ENCODE measurements at regions not wholly inside any gene's neighbourhood (a gene's known extent, or its start where the extent isn't known, plus 50 kb on each side); places are given as distances from the start of the nearest gene placed in this dataset.

DNA sequence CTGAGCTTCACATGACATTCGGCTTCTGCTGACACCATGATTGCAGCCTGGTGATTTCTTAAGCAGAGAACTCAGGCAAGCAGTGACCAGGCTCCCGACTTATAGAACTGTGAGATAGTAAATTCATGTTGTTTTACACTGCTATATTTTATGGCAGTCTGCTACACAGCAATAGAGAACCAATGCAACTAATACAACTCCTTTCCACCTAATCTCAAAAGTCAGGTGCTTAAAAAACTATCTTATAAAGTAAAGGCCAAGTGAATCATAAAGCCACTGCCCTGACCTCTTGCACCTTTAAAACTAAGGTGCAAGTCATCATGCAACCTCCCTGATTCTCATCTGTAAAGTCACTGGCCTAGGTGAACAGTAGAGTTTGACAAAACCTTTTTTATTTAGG is 95.3 kb upstream of the GLS start:
- no peak for DNase-seq

GRCh38 chr2:190786404-190787166 is 94.0 kb upstream of the GLS start:
- no peak for DNase-seq

DNA sequence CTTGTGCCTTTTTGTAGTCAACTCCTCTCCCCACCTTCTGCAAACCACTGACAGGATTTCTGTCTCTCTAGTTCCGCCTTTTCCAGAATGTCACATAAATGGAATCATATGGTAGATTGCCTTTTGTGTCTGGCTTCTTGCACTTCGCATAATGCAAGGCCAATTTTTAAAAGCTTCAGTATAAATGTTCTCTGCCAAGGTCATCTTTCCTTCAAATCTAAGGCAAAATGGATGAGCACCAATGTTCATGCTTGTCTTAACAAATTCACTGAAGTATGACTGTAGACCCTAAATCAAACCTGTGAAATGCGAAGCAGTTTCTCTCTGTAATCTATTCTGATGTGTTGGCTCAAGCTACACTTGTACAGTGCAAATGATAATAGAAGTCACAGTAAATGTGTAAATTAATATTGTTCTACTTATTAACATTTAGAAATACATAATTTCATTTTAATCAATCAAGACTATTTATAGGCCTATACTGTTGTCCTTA is 92.8 kb upstream of the GLS start:
- no peak for DNase-seq

GRCh38 chr2:190789074-190790004 is 91.3 kb upstream of the GLS start:
- DNase-seq: no peak

DNA sequence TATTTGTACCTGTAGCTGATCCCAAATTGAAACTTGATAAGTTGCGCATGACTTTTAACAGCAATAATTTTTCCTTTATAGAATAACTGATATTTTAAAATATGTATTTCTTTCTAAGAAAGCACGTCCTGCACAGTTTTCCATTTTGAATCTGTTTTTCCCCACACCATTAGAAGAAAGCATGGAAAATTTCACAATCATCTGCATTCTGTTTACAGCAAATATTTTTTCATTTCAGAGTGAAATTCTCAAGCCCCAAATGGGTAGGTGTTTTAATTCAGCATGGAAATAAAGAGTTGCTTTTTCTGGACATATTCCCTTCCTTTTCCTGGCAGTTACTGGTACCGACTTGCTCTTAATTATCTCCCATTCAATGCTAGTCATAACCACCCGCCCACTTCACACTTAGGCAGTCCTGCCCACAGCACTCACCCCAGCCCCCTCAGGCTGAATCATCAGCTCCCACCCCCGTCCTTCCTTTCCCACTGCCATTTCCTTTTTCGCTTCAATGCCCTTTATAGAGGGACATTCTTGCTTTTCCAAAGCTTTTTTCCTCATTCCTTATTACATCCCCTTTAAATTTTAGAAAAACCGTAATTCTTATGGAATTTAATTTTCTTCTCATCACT is 89.2 kb upstream of the GLS start:
- DNase-seq: peak; percentile 66

DNA sequence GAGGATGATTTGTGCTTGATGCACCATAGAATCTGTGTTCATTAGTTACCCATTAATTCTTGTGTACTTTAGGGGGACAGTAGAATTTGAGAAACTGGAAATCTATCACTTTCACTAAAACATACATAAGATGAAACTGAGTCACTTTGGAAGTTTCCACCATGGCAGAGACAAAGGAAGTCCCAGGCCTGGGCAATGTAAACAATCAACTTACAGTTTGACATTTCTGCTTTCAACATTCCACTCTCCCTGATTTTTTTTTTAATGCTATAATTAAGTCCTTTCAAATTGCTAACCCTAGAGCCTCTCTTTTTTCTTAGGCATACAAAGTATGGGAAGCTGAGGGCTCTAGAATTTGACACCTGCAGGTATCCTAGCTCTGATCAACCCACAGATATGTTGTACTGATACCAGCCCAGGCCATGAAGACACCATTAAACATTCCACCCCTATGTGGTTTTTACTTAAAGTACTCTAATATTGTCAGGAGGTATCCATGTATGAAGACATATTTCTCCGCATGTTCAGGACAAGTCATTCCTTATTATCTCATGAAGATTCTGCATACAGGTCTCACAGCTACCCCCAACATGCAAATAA is 88.5 kb upstream of the GLS start:
- DNase-seq: peak; percentile 17

DNA sequence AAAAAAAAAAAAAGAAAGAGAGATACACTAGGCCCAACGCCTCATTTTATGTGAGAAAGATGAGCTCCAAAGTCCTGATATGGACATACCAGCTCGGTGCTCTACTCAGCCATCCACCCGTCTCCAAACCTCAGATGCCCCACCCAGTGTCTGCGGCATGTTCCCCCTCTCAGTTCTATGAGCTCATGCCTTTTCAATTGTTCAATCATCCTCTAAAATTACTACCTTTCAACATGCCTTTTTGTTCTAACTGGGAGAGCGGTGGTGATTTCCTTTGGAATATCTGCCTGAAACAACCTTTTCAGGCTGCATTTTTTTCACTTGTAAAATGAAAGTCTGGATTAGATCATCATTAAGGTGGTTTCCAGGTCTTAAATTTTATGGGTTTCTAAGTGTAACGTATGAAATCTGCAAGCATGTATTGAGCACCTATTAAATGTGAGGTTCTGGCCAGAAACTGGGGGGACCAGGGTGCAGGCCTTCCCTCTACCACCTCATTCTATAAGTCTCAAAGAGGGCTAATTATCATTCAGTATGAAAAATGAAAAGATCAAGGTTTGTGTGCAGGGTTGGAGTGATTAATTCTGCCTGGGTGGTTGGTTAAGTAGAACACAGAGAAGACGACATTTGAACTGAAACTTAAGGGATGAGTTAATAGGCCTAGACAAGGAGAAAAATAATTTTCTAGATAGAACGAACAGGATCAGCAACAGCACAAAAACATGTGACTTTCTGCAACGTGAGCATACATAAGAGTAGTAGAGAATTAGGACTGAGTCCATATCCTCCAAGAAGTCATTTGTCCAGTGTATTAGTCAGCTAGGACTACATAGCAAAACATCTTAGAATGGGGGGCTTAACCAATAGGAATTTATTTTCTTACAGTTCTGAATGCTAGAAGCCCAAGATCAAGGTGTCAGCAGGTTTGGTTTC is 87.4 kb upstream of the GLS start:
- DNase-seq: peak; percentile 38

- no peak for DNase-seq
Measured at GRCh38 chr2:190794377-190794776, 86.2 kb upstream of the GLS start.

DNA sequence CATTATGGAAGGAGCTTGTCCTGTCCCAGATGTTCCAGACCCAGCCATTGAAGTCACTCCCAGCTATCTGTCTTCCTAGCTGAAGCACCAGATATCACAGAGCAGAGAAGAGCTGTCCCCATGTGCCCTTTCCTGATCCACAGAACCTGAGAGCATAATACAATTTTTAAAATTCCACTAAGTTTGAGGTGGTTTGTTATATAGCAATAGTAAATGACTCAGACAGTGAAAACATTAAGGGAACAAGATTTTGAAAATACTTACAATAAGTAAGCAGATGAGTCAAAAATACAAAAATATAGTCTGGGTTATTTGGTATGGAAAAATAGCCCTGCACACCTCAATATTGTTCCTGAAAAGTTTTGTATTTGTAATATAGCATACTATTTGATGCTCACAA is 85.8 kb upstream of the GLS start:
- peak; percentile 15 for DNase-seq

DNA sequence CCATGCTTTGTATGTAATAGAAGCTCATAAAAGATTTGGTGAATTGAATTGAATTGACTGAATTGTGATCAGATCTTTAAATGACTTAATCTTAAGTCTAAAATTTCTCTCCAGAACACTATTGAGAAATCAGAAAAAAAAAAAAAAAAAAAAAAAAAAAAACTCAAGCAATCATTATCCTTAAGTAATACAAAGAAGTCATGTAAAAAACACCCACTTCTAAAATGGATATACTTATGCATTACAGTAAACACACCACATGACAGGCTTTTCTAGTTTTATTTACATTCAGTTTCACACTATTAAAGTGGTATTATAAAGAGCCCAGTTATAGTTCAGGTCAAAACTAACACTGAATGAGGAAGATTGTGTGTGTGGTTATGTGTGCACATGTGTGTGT is 84.9 kb upstream of the GLS start:
- DNase-seq: no peak

GRCh38 chr2:190799999-190800398 is 80.6 kb upstream of the GLS start:
- DNase-seq: no peak

DNA sequence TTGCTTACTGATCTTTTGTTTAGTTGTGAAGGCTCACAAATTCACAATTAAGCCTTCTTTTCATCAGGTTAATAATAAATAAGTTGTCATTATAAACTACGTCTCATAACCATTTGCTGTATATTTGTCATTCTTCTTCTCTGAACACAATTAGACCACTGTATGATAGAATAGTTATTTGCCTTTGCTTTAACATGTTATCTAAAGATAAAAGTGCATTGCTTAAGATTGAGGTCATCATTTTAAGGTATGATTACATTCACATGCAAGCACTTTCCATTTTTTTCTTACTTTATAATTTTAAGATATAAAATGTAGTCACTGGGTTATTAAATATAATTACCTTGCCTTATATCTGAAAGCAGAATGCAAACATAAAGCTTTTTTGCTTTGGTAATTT is 80.1 kb upstream of the GLS start:
- DNase-seq: no peak

- no peak for DNase-seq
Measured at GRCh38 chr2:190802129-190802528, 78.5 kb upstream of the GLS start.

- DNase-seq: no peak
Measured at GRCh38 chr2:190802626-190803209, 77.9 kb upstream of the GLS start.

DNA sequence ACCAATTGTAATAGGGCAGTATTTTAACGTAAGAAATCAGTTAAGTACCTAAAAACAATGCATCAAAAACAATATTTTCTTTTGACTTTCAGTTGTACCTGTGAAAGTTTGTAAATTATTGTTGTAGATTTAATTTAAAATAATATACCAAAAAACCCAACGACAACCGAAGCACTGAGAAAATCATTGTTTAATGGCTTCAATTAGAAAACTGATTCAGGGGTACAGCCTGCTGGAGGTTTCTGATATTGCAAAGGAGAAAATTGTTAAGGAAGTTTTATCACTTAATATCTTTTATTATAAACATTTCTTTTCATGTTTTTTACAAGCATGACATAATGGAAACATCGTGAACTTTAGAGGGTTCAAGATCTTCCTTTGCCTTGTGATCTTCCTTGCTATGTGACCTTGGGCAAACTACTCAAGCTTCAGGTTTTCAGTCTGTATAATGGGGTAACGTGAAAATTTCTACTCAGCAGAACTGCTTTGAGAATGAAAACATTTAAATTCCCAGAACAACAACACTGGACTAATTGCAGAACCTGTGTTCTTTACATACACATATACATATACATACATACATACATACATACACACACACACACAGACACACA is 76.3 kb upstream of the GLS start:
- DNase-seq: peak; percentile 38

DNA sequence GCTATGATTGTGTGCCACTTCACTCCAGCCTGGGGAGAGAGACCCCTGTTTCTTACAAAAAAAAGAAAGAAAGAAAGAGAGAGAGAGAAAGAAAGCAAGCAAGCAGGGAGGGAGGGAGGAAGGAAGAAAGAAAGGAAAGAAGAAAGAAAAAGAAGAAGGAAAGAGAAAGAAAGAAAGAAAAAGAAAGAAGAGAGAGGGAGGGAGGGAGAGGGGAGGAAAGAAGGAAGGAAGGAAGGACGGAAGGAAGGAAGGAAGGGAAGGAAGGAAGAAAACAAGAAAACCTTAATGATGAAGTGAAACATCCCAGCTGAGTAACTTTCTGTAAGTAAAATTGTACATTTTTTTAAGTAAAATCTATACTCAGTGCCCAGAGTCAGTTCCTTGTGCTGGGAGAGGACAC is 75.5 kb upstream of the GLS start:
- no peak for DNase-seq

DNA sequence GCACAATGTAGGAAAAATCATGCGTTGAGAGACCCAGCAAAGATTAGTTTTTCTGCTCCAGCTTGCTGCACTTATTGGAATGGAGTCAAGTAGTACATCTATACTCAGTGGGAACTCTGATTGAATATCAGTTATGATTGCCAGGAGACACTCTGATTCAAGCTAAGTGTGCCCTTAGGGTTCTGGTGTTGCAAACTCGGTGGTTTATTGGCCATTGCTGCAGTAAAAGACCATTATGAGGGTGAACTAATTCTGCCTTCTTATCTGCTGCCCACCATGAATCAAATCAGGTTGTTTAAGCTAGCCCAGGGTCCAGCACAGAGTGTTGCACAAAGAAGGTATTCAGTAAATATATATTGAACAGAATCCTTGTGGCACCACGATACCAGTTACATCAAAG is 74.8 kb upstream of the GLS start:
- DNase-seq: no peak

GRCh38 chr2:190807886-190808285 is 72.7 kb upstream of the GLS start:
- no peak for DNase-seq

DNA sequence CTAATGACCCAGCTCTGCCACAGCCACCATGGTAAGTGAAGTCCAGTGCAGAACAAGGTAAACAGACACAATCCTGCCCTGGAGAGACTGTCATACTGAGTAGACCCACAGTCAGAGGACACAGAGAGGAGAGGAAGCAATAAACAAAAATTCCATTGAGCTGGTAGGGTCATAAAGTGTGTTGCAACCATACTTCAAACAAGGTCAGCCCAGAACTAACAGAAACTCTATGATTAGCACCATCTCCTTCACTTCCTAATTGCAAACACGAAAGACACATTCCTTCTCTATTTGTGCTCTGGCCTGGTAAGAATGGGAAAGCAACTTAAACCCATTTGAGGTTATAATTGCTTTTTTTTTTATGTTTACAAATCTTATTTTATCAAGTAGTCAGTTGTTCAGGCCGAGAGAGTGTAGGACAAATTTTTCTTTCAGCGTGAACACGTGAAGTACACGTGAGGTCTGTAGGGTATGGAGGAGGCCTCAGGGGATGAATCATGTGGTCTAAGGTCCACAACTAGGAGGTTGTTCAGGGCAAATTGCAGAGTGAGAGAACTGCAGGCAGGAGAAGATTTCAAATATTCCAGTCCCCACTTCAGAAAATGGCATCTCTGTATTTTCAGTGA is 71.4 kb upstream of the GLS start:
- DNase-seq: no peak

DNA sequence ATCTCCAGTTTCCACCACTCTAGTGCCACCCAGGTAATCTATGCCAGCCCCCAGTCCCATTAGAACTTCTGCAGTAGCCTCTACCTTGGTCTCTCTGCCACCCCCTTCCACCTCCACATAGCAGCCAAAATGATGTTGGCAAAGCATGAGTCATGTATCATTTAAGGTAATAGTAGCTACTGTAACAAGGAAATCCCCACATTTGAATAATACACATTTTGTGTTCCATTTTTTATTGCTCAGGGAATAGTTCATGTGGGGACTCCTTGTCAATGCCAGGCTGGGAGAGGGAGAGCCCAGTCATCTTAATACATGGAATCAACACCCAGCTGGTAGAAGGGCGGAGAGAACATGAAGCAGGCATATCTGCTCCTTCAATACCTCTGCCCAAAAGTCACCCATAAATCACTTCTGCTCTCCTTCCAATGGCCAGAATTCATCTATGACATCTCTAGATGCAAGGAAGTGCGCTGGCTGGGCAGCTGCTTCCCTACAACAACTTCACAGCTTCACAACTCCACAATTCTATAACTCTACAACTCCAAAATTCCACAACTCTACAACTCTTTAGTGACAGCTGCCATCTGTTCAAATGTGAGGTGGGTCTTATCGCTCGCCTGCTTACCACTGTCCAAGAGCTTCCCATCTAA is 70.6 kb upstream of the GLS start:
- no peak for DNase-seq
